HL-60/S4 (cell line): ENCODE measurements at regions not wholly inside any gene's neighbourhood (a gene's known extent, or its start where the extent isn't known, plus 50 kb on each side); places are given as distances from the start of the nearest gene placed in this dataset.
"Not testable (repeated sequence)": the region's sequence is repeated elsewhere in the genome, so short reads cannot be mapped to it uniquely, and the experiment has no call there.

Source experiments
- in situ Hi-C: fragments of 300-500 bp; cut with MboI; formaldehyde crosslinking; loops from 2 replicates; pipeline ENCODE4 v1.14.3; 2022; ENCODE audit warnings: low sequenced_read_pairs

DNA sequence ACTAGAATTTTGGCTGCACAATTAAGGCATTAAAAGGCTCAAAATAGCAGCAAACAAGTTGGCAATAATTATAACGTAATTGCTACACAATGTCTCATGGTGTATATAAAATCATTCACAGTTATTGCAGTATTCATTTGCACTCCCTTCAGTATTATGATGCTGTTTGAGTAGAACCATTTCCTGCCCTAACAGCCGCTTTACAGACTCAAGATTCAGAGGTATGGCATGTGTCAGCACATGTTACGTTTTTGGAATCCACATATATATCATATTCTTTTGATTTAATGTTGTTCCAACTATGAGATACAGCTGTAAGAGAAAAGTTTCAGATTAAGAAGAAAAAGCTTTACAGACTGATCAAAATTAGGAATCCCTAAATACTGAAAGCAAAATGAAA is 56.3 kb upstream of the NCKAP5 start:
- in situ Hi-C loops, result no loop called here

DNA sequence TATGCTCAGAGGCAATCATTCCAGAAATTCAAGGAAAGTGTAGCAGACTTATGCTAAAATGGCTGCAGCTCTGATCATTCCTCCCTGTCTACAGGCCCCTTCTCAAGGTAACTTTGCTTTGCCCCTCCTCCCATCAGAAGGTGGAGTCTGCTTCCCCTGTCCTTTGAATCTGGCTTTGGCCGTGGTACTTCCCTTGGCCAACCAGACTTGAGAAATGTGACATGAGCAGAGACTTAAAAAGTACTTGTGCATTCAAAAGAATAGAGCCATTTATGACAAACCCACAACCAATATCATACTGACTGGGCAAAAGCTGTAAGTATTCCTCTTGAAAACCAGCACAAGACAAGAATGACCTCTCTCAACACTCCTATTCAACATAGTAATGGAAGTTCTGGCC is 59.5 kb upstream of the NCKAP5 start:
- in situ Hi-C loops, result no loop called here

DNA sequence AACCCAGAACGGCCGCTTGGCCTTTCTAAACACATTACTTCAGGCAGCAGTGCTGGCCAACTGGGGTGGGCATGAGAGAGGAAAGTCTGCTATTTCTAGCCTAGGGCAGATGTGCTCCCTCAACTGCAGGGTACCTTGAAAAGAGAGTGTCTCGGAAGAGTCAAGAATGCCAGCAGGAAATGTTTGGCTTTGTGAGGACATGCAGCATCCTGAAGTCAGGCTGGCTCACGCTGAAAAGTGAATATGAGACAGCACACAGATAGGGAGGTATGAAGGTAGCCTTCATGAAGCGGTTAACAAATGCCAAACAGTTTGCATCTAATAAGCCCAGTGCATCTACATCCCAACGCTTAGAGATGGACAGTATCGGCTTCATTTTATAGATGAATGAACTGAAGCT is 65.0 kb upstream of the NCKAP5 start:
- in situ Hi-C loops, result no loop called here

DNA sequence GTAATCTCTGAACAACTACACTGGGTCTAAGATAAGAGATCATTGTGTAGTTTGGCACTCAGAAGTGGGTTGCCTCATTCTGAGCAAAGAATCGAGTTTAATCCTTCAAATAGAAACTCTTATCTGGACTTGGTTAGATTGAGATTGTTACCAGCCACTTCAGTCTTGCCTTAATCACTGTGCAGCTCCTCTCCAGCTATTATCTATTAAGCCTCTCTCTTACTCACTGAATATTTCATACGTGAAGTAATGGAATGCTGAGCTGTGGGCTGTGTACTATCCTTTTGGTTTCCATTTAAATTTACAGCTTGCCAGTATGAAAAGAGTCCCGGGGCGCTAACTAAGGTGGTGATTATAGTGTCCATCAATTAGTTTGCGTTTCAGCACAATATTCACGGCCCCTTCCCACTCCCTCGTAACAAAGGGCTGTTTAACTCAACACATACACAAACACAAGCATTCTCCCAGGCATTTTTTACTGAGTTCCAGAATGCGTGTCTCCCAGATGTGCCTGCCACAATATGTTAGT is 65.7 kb upstream of the NCKAP5 start:
- in situ Hi-C loops, result no loop called here

DNA sequence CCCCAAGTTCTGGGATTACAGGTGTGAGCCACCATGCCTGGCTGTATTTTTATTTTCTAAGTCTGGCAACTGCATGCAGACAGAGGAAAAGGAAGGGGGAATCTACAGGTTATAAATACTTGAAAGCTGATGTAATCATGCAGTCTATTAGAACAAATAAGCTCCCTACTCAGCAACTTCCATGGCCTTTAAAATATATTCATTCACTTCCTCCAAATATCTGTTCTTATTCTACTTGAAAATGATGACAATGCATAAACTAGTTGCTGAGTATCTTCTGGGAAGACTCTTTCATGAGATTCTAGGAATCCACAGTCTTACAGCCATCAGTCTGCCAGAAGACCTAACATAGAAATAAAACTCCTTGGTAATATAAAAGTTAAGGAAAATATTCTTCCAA is 66.9 kb upstream of the NCKAP5 start:
- in situ Hi-C loops, result no loop called here

DNA sequence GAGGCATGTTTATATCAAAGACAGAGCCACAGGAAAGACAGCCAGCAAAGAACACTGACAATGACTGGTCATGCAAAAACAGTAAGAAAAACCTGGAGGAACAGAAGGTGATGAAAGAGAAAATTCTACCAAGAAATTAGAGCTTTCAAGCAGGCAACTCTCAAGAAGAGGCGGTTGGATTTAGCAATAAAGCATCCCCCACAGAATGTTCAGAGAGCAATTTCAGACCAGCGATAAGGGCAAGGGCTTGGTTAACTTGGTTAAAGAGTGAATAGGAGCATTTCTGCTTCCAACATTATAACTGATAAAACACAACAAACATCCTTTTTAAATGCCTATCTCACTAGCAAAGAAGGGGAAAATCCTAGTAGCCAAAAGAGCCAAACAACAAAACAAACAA is 68.0 kb upstream of the NCKAP5 start:
- in situ Hi-C loops, result no loop called here

DNA sequence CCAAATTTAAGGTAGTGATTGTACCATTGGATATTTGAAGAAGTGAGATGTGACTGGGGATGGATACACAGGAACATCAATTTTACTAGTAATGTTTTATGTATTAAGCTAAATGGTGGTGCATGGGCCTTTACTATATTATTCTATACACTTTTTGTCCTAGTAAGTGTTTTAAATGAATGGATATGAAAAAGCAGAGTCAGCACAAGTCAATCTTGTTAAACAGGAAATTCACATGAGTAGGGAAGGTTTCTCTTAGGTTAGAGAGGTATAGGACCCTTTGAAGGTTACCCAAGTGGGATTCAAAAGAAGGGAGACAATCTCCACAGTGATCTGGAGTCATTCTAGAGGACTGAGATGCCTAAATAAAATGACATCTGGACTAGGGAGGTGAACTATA is 71.8 kb upstream of the NCKAP5 start:
- in situ Hi-C loops, result no loop called here

DNA sequence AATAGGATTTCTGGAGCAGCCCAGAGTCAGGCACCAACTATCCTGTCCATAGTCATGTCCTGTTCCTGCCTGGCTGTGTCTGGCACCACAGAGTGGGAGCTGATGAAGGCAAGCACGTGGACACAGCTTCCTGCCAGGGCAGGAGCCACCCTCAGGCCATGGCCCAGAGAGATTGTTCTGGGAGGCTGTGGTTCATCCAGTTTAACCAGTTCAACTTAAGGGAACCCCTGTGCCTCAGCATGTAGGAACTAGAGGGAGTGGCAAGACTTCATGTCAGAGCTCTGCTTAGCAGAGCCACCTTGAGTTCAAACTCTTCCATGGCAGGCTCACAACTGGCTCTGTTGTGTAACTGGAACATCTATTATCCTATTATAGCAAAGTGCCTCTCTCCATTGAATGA is 73.2 kb upstream of the NCKAP5 start:
- in situ Hi-C loops, result no loop called here

DNA sequence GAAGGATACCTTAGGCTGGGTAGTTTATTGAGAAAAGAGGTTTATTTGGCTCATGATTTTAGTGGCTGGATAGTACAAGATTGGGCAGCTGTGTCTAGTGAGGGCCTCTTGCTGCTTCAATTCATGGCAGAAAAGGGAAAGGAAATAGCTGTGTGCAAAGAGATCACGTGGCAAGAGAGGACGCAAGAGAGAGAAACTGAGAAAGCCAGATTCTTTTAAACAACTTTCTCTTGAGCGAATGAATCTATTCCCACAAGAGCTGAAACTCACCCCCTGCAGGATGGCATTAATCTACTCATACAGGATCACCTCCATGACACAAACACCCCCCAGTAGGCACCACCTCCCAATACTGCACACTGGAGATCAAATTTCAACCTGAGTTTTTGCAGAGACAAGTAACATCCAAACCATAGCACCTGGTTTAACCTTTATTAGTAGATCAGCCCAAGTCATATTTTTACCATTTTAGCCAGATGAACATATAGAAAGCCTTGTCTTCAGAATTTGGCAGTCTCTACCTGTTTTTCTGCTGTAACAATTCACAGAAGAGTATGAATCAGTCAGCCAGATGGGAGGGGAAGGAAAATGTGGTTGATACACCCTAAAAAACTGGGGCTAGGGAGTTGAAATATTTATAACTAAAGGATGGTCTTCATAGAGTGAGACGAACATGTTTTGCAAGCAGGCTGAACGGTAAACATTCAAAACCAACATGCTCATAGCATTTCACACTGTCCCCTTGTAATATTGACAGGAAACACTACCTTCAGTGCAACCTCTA is 73.9 kb upstream of the NCKAP5 start:
- in situ Hi-C loops, result no loop called here

DNA sequence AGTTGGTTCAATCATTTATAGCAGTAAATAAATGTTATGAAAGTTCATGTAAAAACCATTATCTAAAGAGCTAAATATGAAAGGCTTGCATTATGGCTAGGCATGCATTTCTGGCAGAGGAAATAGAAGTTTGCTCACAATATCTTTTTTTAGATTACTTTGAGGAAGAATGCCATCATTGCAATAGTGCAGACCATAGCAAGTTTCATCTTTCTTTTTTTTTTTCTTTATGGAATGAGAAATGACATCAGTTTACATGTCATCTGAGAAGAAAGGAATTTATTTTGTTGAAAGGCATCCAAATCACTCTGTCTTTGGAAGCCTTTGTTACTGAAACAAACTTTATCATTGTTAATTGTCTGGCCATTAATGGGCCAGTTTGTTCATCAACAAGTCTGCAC is 74.5 kb upstream of the NCKAP5 start:
- in situ Hi-C loops, result no loop called here

DNA sequence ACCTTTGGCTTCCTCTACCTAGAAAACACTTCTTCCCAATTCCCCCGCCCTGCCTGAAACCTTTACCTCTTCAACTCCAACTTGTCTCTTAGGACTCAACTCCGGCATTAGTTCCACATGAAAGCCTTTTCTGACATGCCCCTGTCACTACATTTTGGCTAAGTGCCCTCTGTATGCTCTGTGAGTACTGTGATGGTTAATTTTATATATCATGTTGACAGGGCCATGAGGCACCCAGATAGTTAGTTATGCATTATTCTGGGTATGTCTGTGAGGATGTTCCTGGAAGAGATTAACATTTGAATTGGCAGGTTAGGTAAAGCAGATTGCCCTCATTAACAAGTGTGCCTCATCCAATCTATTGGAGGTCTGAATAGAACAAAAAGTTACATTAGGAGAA is 75.6 kb upstream of the NCKAP5 start:
- in situ Hi-C loops, result no loop called here

DNA sequence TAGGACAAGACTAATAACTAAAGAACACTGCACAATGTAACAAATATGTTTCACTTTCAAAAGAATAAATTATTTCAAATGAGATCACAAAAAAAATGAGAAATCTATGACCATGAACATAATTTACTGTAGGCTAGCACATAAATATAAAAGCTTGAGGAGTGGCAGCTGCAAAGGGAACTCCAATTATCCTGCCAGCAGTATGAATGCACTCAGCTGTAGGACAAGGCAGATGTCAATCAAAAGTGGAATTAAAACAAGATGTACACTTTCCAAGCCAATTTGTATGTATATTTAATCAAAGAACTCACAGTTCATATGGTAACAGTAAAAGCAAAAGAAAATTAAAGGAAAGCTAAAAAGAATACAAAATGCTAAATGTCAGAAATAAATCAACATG is 76.6 kb upstream of the NCKAP5 start:
- in situ Hi-C loops, result no loop called here

DNA sequence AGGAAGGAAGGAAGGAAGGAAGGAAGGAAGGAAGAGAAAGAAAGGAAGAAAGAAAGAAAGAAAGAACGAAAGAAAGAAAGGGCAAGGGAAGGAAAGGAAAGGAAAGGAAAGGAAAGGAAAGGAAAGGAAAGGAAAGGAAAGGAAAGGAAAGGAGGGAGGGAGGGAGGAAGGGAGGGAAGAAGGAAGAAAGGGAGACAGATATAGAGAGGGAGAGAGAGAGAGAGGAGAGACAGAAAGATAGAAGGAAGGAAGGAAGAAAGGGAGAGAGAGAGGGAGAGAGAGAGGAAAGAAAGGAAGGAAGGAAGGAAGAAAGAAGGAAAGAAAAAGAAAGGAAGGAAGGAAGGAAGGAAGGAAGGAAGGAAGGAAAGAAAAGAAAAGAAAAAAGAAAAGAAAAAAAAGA is 79.1 kb upstream of the NCKAP5 start:
- in situ Hi-C loops, result not testable (repeated sequence)

DNA sequence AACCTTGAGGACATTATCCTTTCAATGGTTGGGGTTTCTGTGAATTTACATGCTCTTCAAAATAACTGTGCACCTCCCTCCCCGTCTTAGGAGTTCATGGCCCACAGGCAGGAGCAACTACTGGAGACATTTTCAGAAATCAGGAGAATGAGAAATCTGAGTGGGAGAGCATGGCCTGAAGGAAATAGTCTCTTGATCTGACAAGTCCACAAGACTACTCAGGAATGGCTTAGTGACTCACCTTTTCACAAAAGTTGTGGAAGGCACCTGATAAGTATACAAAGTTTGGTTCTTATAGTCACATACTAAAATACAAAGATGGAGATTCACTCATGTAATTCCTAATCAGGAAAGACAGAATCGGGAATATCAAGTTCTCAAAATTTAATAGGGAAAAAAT is 83.6 kb upstream of the NCKAP5 start:
- in situ Hi-C loops, result no loop called here

DNA sequence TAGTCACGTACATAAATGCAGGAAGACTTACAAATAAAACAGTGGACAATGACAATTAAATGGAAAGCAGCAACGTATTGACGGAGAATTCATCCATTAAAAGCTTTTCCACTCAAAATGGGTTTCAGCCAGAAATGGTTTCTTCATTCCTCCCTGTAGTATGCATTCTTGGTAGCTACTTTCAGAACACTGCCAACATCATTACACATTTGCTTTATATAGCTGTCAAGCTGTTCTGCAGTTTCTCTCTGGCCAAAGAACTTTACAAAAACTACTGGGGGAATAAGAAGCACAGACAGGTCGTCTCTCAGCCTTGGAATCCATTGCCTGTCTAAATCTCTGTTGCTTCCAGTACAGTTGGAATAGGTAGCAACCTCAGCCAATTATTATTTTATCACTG is 84.1 kb upstream of the NCKAP5 start:
- in situ Hi-C loops, result no loop called here

DNA sequence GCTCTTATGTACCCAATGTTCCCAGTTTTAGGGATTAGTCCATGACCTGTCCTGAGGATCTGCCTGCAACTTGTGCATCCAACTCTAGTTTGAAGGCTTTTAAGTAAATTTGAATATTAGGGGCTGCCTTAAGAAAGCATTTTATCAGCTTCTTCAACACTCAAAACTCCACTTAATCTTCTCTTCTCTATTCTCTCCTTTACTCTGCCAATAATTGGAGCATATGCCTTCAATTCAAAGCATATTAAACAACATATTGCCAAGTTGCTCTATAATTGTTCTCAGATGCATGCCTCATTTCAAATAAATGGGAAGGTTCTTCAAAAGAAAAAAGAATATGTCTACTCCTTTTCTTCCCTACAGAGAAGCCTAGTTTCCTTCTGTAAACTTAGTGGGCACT is 84.8 kb upstream of the NCKAP5 start:
- in situ Hi-C loops, result no loop called here

DNA sequence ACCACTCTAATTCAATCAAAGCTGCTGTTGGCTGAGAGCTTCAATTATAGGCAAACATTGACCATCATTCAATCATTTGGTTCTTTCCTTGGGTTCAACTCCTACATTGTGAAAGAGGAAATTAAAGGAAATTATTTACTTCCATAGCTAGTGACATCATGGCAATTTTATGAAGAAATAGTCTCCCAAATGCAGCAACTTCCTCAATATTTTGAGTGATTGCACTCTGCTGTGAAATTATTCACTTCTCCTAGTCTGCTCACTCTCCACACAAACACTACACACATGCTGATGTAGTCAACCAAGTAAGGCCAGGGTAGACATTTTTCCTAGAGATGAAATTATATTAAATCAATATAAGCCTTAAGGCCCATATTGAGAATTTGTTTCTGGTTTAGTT is 86.7 kb upstream of the NCKAP5 start:
- in situ Hi-C loops, result no loop called here

DNA sequence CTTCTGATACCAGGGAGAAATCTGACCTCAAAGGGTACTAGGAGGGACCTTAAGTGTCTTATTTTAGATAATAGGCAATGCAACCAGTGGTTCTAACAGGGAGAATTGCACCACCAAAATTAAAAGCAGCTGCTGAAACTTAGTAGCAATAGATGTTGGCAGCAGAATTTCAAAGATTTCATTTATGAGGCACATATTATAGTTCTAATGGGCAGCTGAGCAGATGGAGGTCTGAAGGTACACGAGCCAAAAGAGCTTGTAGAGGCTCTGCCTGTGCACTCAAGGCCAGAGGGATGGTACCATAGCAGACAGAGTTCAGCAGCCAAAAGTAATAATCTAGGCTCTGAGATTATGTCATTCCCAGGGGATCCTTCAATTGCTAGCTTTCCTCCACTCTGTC is 87.3 kb upstream of the NCKAP5 start:
- in situ Hi-C loops, result no loop called here

DNA sequence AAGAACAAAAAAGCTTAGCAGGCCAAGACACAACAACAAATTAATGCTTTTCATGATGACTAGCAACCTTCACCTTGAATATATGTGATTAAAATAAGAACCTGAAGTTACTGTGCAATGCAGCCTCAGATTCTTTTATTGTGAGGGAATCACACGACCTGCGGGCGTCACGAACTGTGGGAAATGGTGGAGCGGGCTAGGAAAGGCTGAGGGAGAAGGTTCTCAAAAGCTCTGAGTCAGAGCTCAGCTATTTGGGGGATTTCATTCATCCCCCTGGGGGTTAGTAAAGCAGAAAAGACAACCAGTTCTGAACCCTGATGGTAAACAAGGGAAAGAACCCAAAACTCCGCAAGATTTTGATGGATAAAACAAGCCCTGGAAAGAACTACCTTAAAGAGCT is 89.3 kb upstream of the NCKAP5 start:
- in situ Hi-C loops, result no loop called here

DNA sequence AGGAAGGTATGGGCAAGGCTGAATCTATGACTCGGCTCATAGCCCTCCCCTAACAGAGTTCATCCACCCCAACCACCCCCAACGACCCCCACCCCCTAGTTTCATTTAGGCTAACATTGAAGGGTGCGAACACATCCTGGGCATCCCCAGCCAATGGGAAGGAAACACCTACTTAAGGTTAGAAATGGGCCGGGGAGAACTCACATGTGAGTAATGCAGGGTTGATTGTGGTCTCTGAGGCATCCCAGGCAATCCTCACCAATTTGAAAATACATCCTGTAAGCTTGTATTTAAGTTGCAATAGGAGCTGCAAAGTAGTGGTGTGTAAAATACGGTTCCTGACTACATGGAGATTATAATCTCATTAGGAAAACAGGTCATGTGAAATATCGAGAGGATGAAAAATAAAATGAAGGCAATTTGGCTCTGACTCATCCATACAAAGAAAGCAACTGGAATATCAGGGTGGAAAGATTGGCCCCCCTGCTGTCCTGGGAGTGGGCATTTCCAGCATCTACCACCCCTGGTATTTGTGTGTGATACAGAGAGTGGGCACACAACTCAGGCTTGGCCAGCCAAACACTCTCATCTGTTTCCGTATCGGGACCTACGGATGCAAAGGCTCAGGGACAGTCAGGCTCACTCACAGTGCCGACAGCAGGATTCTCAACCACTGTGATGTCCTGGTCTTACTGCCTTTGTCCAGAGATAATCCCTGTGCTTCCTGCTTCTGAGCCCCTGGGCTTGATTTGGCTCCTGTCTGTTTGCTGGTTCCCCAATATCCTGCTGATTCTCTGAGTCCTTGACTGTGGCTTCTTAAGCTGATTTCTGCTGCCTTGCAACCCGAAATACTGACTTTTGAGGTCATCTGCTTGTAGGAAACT is 90.0 kb upstream of the NCKAP5 start:
- in situ Hi-C loops, result no loop called here

DNA sequence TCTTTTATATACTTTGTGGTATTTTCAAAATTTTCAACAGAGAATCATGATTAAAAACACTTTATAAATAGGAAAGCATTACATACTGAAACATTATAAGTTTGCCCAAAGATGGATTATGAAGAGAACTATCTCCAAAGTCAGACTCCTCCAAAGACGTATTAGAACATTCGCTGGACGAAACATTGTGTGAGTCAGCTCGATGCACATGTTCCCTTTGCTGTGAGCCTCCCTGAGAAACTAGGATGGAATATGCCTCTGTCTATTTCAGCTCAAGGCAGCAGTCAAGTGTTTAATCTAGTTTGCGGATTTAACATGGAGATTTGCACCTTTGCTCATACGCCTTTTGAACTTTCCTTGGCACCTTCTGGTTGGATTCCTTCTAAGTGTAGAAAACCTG is 92.2 kb upstream of the NCKAP5 start:
- in situ Hi-C loops, result no loop called here

DNA sequence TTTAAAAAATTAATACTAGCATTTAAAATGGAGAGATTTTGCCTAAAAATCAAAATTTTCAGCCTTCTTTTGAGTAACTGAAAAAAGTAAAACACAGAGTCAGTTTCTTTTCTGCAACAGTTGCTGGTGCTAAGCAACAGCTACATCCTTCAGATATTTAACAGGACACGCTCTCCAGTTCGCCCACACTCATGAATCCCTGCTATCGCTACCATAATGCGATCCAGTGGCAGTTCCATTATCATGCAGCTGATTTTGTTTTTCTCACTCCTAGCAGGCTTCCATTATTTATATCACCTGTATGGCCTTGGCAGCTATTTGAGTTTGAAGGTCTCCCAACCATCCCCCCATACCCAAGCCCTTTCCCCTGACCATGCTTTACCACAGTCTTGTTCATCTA is 93.1 kb upstream of the NCKAP5 start:
- in situ Hi-C loops, result no loop called here
